SK-N-SH (cell line): ENCODE measurements at regions not wholly inside any gene's neighbourhood (a gene's known extent, or its start where the extent isn't known, plus 50 kb on each side); places are given as distances from the start of the nearest gene placed in this dataset.
"Not testable (repeated sequence)": the region's sequence is repeated elsewhere in the genome, so short reads cannot be mapped to it uniquely, and the experiment has no call there.

ENCODE experiments used
- CTCF ChIA-PET: fragments of 300-600, 350-600 bp; formaldehyde crosslinking; extraction: SDS; loops from one replicate; lab custom pipeline; 2021; lab: Yijun Ruan, JAX
- POLR2A ChIA-PET: fragments of 350-600 bp; sonication (Branson Sonifier 250); formaldehyde crosslinking; extraction: SDS; loops from one replicate; lab custom pipeline; 2020; ENCODE audit warnings: antibody characterized with exemption, inconsistent platforms; lab: Yijun Ruan, JAX
- DNase-seq: peaks from one replicate; pipeline ENCODE4 v3.0.0; 2012
- H2AFZ ChIP-seq: fragments of 200-600 bp; sonication (generic); 2 replicates; pipeline ENCODE4 v1.8.1; 2016; ENCODE audit warnings: antibody characterized with exemption, mild to moderate bottlenecking, low read depth
- H3F3A ChIP-seq: fragments of 200-600 bp; sonication (generic); replicated peaks from 2 replicates; pipeline ENCODE3; 2016; ENCODE audit warnings: antibody characterized with exemption, mild to moderate bottlenecking; ENCODE audit not compliant: insufficient read depth
- H3K27ac ChIP-seq, 2 experiments: fragments of 200-500 bp in 1 of 2; fragments of 200-600 bp in 1 of 2; sonication (Bioruptor generic) in 1 of 2; sonication (generic), shearing (Covaris generic) in 1 of 2; 2 replicates each; pipeline versions ENCODE4 v1.5.1 to v1.6.1; 2014 to 2016; ENCODE audit warnings: low read depth in 2 of 2, inconsistent platforms in 1 of 2, low read length in 1 of 2, mild to moderate bottlenecking in 1 of 2, mixed read lengths in 1 of 2
- H3K27me3 ChIP-seq: fragments of 200-600 bp; sonication (generic), shearing (Covaris generic); 2 replicates; pipeline ENCODE4 v1.6.1; 2016; ENCODE audit warnings: mixed run types; ENCODE audit not compliant: insufficient read depth
- H3K36me3 ChIP-seq, 2 experiments: fragments of 200-500 bp in 1 of 2; fragments of 200-600 bp in 1 of 2; sonication (Bioruptor generic) in 1 of 2; sonication (generic) in 1 of 2; replicated peaks in 1 of 2; 2 replicates each; pipeline versions ENCODE3 to v1.5.1; 2014 to 2016; ENCODE audit warnings: low read length in 1 of 2, mild to moderate bottlenecking in 1 of 2; ENCODE audit not compliant: insufficient read depth in 2 of 2, control insufficient read depth in 1 of 2
- H3K4me1 ChIP-seq, 2 experiments: fragments of 200-500 bp in 1 of 2; fragments of 200-600 bp in 1 of 2; sonication (Bioruptor generic) in 1 of 2; sonication (generic), shearing (Covaris generic) in 1 of 2; 2 replicates each; pipeline versions ENCODE4 v1.5.1 to v1.6.1; 2014 to 2016; ENCODE audit warnings: low read depth in 1 of 2, low read length in 1 of 2, mixed run types in 1 of 2; ENCODE audit not compliant: insufficient read depth in 2 of 2, control insufficient read depth in 1 of 2
- H3K4me2 ChIP-seq: fragments of 200-600 bp; sonication (generic), shearing (Covaris generic); 2 replicates; pipeline ENCODE4 v1.6.1; 2017; ENCODE audit warnings: mixed run types
- H3K4me3 ChIP-seq, 2 experiments: fragments of 200-500 bp in 1 of 2; fragments of 200-600 bp in 1 of 2; sonication (Bioruptor generic) in 1 of 2; sonication (generic), shearing (Covaris generic) in 1 of 2; 2 replicates each; pipeline versions ENCODE4 v1.5.1 to v1.8.1; 2014 to 2016; ENCODE audit warnings: low read depth in 2 of 2, inconsistent platforms in 1 of 2, low read length in 1 of 2, mild to moderate bottlenecking in 1 of 2, mixed read lengths in 1 of 2, moderate library complexity in 1 of 2
- H3K79me2 ChIP-seq: fragments of 200-600 bp; sonication (generic); 2 replicates; pipeline ENCODE4 v1.8.1; 2017; ENCODE audit warnings: mild to moderate bottlenecking; ENCODE audit not compliant: insufficient read depth
- H3K9ac ChIP-seq: fragments of 200-600 bp; sonication (generic); 2 replicates; pipeline ENCODE4 v1.6.1; 2017; ENCODE audit warnings: mixed run types
- H3K9me2 ChIP-seq: fragments of 200-600 bp; sonication (generic); 2 replicates; pipeline ENCODE4 v1.6.1; 2017; ENCODE audit warnings: mixed run types
- H3K9me3 ChIP-seq: fragments of 200-600 bp; sonication (generic); 2 replicates; pipeline ENCODE4 v1.6.1; 2017; ENCODE audit warnings: mixed run types, mild to moderate bottlenecking, moderate library complexity
- H4K20me1 ChIP-seq: fragments of 200-600 bp; sonication (generic); 2 replicates; pipeline ENCODE4 v1.6.1; 2017; ENCODE audit warnings: mild to moderate bottlenecking, mixed run types; ENCODE audit not compliant: insufficient read depth
- CHD2 ChIP-seq: fragments of 150-350 bp; IDR thresholded peaks from 2 replicates; pipeline ENCODE4 v1.6.1; 2018; ENCODE audit warnings: low read length; ENCODE audit not compliant: partially characterized antibody
- ELF1 ChIP-seq: IDR thresholded peaks from 2 replicates; pipeline ENCODE4 v1.4.0; 2012
- EP300 ChIP-seq, 2 experiments: IDR thresholded peaks; 2 replicates each; pipeline versions ENCODE4 v1.4.0 to v1.6.1; 2012; ENCODE audit warnings: borderline replicate concordance in 1 of 2, low read depth in 1 of 2, low read length in 1 of 2
- FOSL2 ChIP-seq: IDR thresholded peaks from 2 replicates; pipeline ENCODE4 v1.4.0; 2012; ENCODE audit warnings: low read depth, mild to moderate bottlenecking, moderate library complexity, borderline replicate concordance
- FOXJ3 ChIP-seq: sonication (generic); formaldehyde crosslinking; IDR thresholded peaks from 2 replicates; pipeline ENCODE4 v1.5.1; 2020; ENCODE audit warnings: mild to moderate bottlenecking, missing genetic modification reagents
- FOXM1 ChIP-seq: IDR thresholded peaks from 2 replicates; pipeline ENCODE4 v1.4.0; 2012; ENCODE audit warnings: low read depth, mild to moderate bottlenecking
- IRF3 ChIP-seq: fragments of 150-350 bp; IDR thresholded peaks from 2 replicates; pipeline ENCODE4 v1.6.1; 2016; ENCODE audit warnings: mild to moderate bottlenecking, low read depth, low read length
- JUND ChIP-seq: IDR thresholded peaks from 2 replicates; pipeline ENCODE4 v1.4.0; 2012
- MAX ChIP-seq: IDR thresholded peaks from 2 replicates; pipeline ENCODE4 v1.4.0; 2012; ENCODE audit warnings: low read depth
- MEF2A ChIP-seq: IDR thresholded peaks from 2 replicates; pipeline ENCODE4 v1.4.0; 2012; ENCODE audit warnings: low read depth, borderline replicate concordance
- MXI1 ChIP-seq: IDR thresholded peaks from 2 replicates; pipeline ENCODE4 v1.6.1; 2012; ENCODE audit warnings: mild to moderate bottlenecking, low read depth, low read length, improper control_type of control experiment
- POLR2AphosphoS5 ChIP-seq: IDR thresholded peaks from 2 replicates; pipeline ENCODE4 v1.6.1; 2012; ENCODE audit warnings: low read depth, low read length
- RCOR1 ChIP-seq: fragments of 150-350 bp; IDR thresholded peaks from 2 replicates; pipeline ENCODE4 v1.6.1; 2017; ENCODE audit warnings: antibody characterized with exemption, low read length
- RXRA ChIP-seq: IDR thresholded peaks from 2 replicates; pipeline ENCODE4 v1.4.0; 2012; ENCODE audit warnings: low read depth, mild to moderate bottlenecking, borderline replicate concordance
- TAF1 ChIP-seq: IDR thresholded peaks from 2 replicates; pipeline ENCODE4 v1.6.1; 2012; ENCODE audit warnings: low read depth, mild to moderate bottlenecking, low read length, moderate library complexity, borderline replicate concordance
- TCF12 ChIP-seq: IDR thresholded peaks from 2 replicates; pipeline ENCODE4 v1.4.0; 2012
- USF1 ChIP-seq: IDR thresholded peaks from 2 replicates; pipeline ENCODE4 v1.4.0; 2012; ENCODE audit warnings: low read depth, borderline replicate concordance
- WGBS: methylation state at CpG from one replicate; pipeline ENCODE4 v1.1.6; 2017; ENCODE audit warnings: low lambda C conversion rate; 5-methylcytosine and 5-hydroxymethylcytosine counted together
- TF ChIP-seq, protein P1 (sequence below): fragments of 150-350 bp; IDR thresholded peaks from 2 replicates; pipeline ENCODE4 v1.6.1; 2017; ENCODE audit warnings: antibody characterized with exemption, low read length, low read depth, borderline replicate concordance

GRCh38 chr6:23790756-23791155 is 335.3 kb upstream of the NRSN1 start:
- no peaks in the 10 kb centered on the region for H3K79me2 ChIP-seq
- ChIA-PET POLR2A (no interaction called here), CTCF (no interaction called here)
- H3K4me2 ChIP-seq = no peak overlapping the region
- no peaks in the 10 kb centered on the region for H4K20me1 ChIP-seq
- 45% methylated on average over 2 of the region's 2 CpGs for WGBS
- no peak overlapping the region for H3K27ac ChIP-seq
- no peaks in the 10 kb centered on the region for H3K36me3 ChIP-seq
- no peak overlapping the region for H3K4me3 ChIP-seq
- H3K9me3 ChIP-seq = no peaks in the 10 kb centered on the region
- no peak overlapping the region for H2AFZ ChIP-seq
- no peaks in the 10 kb centered on the region for H3K9me2 ChIP-seq
- no peaks in the 10 kb centered on the region for H3F3A ChIP-seq
- no peak for DNase-seq
- H3K27me3 ChIP-seq = no peaks in the 10 kb centered on the region
- no peaks in the 10 kb centered on the region for H3K4me1 ChIP-seq
- no peak overlapping the region for H3K9ac ChIP-seq
- TF ChIP-seq MXI1 (no peak), RXRA (no peak), FOXM1 (no peak), JUND (no peak), POLR2AphosphoS5 (no peak), ELF1 (no peak), RCOR1 (no peak), TCF12 (no peak)

- ChIA-PET POLR2A (no interaction called here), CTCF (no interaction called here)
- H3K4me2 ChIP-seq = no peak overlapping the region
- 60% methylated on average over 1 of the region's 1 CpG for WGBS
- no peaks in the 10 kb centered on the region for H3F3A ChIP-seq
- no peaks in the 10 kb centered on the region; the same call in 1 of the 2 replicates for H3K9me3 ChIP-seq
- H3K79me2 ChIP-seq = no peaks in the 10 kb centered on the region
- no peak for DNase-seq
- no peaks in the 10 kb centered on the region for H4K20me1 ChIP-seq
- H3K9ac ChIP-seq = no peak overlapping the region
- H3K27me3 ChIP-seq = no peaks in the 10 kb centered on the region
- no peaks in the 10 kb centered on the region for H3K36me3 ChIP-seq
- H2AFZ ChIP-seq = no peak overlapping the region
- no peaks in the 10 kb centered on the region for H3K9me2 ChIP-seq
- no peak overlapping the region for H3K27ac ChIP-seq
- TF ChIP-seq MAX (no peak), FOXJ3 (CRISPR knock-in tag) (no peak), MEF2A (no peak), TAF1 (no peak), MXI1 (no peak), IRF3 (no peak), JUND (no peak), CHD2 (no peak), EP300 (IDR thresholded peaks at IDR 0.05; ENCODE audit: borderline replicate concordance in 1 of 2, low read depth in 1 of 2, low read length in 1 of 2) (no peak), TCF12 (no peak), USF1 (no peak), FOSL2 (no peak), POLR2AphosphoS5 (no peak)
- TF ChIP-seq, protein P1, sequence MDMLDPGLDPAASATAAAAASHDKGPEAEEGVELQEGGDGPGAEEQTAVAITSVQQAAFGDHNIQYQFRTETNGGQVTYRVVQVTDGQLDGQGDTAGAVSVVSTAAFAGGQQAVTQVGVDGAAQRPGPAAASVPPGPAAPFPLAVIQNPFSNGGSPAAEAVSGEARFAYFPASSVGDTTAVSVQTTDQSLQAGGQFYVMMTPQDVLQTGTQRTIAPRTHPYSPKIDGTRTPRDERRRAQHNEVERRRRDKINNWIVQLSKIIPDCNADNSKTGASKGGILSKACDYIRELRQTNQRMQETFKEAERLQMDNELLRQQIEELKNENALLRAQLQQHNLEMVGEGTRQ = no peak
- no peaks in the 10 kb centered on the region for H3K4me1 ChIP-seq
- no peak overlapping the region for H3K4me3 ChIP-seq
These were observed 329.0 kb upstream of the NRSN1 start for GRCh38 chr6:23797041-23797440.

DNA sequence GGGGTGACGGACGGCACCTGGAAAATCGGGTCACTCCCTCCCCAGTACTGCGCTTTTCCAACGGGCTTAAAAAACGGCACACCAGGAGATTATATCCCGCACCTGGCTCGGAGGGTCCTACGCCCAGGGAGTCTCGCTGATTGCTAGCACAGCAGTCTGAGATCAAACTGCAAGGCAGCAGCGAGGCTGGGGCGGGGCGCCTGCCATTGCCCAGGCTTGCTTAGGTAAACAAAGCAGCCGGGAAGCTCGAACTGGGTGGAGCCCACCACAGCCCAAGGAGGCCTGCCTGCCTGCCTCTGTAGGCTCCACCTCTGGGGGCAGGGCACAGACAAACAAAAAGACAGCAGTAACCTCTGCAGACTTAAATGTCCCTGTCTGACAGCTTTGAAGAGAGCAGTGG is 321.7 kb upstream of the NRSN1 start:
- H3K36me3 ChIP-seq, H3K79me2 ChIP-seq, H3K9me3 ChIP-seq, DNase-seq, H3K9me2 ChIP-seq, H3K4me3 ChIP-seq, H3K4me1 ChIP-seq, H3K27me3 ChIP-seq, POLR2A ChIA-PET, H3K27ac ChIP-seq, H2AFZ ChIP-seq, H4K20me1 ChIP-seq, H3K9ac ChIP-seq, CTCF ChIA-PET, H3K4me2 ChIP-seq, H3F3A ChIP-seq: not testable (repeated sequence)
- WGBS = 68% methylated on average over 5 of the region's 15 CpGs

DNA sequence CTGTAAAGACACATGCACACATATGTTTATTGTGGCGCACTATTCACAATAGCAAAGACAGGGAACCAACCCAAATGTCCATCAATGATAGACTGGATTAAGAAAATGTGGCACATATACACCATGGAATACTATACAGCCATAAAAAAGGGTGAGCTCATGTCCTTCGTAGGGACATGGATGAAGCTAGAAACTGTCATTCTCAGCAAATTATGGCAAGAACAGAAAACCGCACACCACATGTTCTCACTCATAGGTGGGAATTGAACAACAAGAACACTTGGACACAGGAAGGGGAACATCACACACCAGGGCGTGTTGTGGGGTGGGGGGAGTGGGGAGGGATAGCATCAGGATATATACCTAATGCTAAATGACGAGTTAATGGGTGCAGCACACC is 304.9 kb upstream of the NRSN1 start:
- POLR2A ChIA-PET, DNase-seq, H3K9me2 ChIP-seq, H3K4me3 ChIP-seq, H3K9me3 ChIP-seq, H3K27me3 ChIP-seq, H2AFZ ChIP-seq, H3K4me2 ChIP-seq, H3K9ac ChIP-seq, H3K79me2 ChIP-seq, H3F3A ChIP-seq, H3K27ac ChIP-seq, CTCF ChIA-PET, H3K4me1 ChIP-seq, H3K36me3 ChIP-seq, H4K20me1 ChIP-seq: not testable (repeated sequence)
- 42% methylated on average over 5 of the region's 5 CpGs for WGBS
